Mucosa of descending colon (tissue), 3 donors: ENCODE measurements at regions not wholly inside any gene's neighbourhood (a gene's known extent, or its start where the extent isn't known, plus 50 kb on each side); places are given as distances from the start of the nearest gene placed in this dataset.

Experiments
- ATAC-seq: fragments of 200-7000 bp; cut with Tn5 transposase; one replicate; pipeline ENCODE4 v1.9.1; 2020; ENCODE audit warnings: mild to moderate bottlenecking, moderate library complexity
- DNase-seq, 3 donors: peaks; one replicate each; pipeline ENCODE4 v3.0.0-alpha.2; 2020
- H3K36me3 ChIP-seq: fragments of 200-600 bp; one replicate; pipeline ENCODE4 v1.8.0; 2021; ENCODE audit warnings: low read depth, mild to moderate bottlenecking
- H3K4me1 ChIP-seq: fragments of 200-600 bp; one replicate; pipeline ENCODE4 v1.8.0; 2021; ENCODE audit warnings: low read depth, mild to moderate bottlenecking
- H3K4me3 ChIP-seq: fragments of 200-600 bp; one replicate; pipeline ENCODE4 v1.8.0; 2021; ENCODE audit warnings: mild to moderate bottlenecking
- H3K9me3 ChIP-seq: fragments of 200-600 bp; one replicate; pipeline ENCODE4 v1.8.0; 2021; ENCODE audit warnings: mild to moderate bottlenecking
- intact Hi-C, 2 donors: fragments of 100-400 bp; cut with DNase I in 1 of 2; cut with micrococcal nuclease in 1 of 2; formaldehyde crosslinking; loops; one replicate each; pipeline versions ENCODE4 v1.11.0 to v1.11.1; 2022; cut with DNase I, micrococcal nuclease
- TF ChIP-seq, protein P1 (sequence below): fragments of 200-600 bp; IDR thresholded peaks from one replicate; pipeline ENCODE4 v1.8.0; 2022; ENCODE audit warnings: antibody characterized with exemption, mild to moderate bottlenecking
- donor health status: DM: no; HTN: no; CAD: no; lungs with moderate emphysema.
- donor health status: DM: no; HTN: no; CAD: no.
- donor health status: DM: no; HTN: yes; CAD: no.

DNA sequence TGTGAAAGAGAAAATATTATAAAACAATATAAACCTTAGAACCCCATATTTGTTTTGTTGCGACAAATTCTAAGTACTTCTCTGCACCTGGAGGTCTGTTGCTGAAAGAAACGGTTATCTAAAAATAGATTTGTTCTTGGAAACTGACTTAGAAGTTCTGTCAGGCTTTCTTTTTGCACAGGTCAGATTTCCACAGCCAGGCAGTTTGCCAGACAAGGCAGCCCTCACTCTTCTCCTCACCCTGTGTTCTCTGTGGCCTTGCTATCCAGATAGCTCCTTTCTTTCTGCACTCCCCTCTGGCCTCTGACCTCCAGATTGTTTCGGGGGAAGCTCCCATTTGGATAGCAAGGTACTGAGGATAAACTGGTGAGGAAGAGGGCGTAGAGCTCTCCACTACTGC is 413.3 kb upstream of the ONECUT1 start:
- ATAC-seq, result no peak
- H3K36me3 ChIP-seq, result no peaks in the 10 kb centered on the region
- no peak for DNase-seq

GRCh38 chr15:53202876-53203275 is 412.7 kb upstream of the ONECUT1 start:
- H3K4me3 ChIP-seq, result no peak overlapping the region
- intact Hi-C loops, result no loop called here
- no peaks in the 10 kb centered on the region for H3K4me1 ChIP-seq
- no peaks in the 10 kb centered on the region for H3K9me3 ChIP-seq
- DNase-seq (no peak), ATAC-seq (no peak)
- TF ChIP-seq, protein P1, sequence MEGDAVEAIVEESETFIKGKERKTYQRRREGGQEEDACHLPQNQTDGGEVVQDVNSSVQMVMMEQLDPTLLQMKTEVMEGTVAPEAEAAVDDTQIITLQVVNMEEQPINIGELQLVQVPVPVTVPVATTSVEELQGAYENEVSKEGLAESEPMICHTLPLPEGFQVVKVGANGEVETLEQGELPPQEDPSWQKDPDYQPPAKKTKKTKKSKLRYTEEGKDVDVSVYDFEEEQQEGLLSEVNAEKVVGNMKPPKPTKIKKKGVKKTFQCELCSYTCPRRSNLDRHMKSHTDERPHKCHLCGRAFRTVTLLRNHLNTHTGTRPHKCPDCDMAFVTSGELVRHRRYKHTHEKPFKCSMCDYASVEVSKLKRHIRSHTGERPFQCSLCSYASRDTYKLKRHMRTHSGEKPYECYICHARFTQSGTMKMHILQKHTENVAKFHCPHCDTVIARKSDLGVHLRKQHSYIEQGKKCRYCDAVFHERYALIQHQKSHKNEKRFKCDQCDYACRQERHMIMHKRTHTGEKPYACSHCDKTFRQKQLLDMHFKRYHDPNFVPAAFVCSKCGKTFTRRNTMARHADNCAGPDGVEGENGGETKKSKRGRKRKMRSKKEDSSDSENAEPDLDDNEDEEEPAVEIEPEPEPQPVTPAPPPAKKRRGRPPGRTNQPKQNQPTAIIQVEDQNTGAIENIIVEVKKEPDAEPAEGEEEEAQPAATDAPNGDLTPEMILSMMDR, result no peak
- no peaks in the 10 kb centered on the region for H3K36me3 ChIP-seq

More for the DNA sequence above, 413.3 kb upstream of the ONECUT1 start:
- H3K9me3 ChIP-seq, result no peaks in the 10 kb centered on the region
- TF ChIP-seq, protein P1, result no peak
- no peak overlapping the region for H3K4me3 ChIP-seq
- no peaks in the 10 kb centered on the region for H3K4me1 ChIP-seq
- intact Hi-C loops, result no loop called here

- Histone ChIP-seq H3K36me3 (no peaks in the 10 kb centered on the region), H3K9me3 (no peaks in the 10 kb centered on the region), H3K4me1 (no peaks in the 10 kb centered on the region), H3K4me3 (no peak overlapping the region)
- ATAC-seq (peak; percentile 89), DNase-seq (peak; percentile 52 to 70 (median 68))
- intact Hi-C loops, result loop anchor here in 1 of 2 donors (5.0 kb wide), 1 partner anchor 415 kb away; no protein-coding TSS in a partner anchor
- TF ChIP-seq, protein P1, result peak; percentile 76
Measured at GRCh38 chr15:53197426-53197839, 407.3 kb upstream of the ONECUT1 start.

GRCh38 chr15:53196788-53197187 is 406.7 kb upstream of the ONECUT1 start:
- Histone ChIP-seq H3K36me3 (no peaks in the 10 kb centered on the region), H3K4me1 (no peaks in the 10 kb centered on the region), H3K4me3 (no peak overlapping the region), H3K9me3 (no peaks in the 10 kb centered on the region)
- intact Hi-C loops, result loop anchor here in 1 of 2 donors (5.0 kb wide), 1 partner anchor 414 kb away; no protein-coding TSS in a partner anchor
- DNase-seq (no peak), ATAC-seq (no peak)
- TF ChIP-seq, protein P1, result no peak

GRCh38 chr15:53196242-53196641 is 406.1 kb upstream of the ONECUT1 start:
- Histone ChIP-seq H3K9me3 (no peaks in the 10 kb centered on the region), H3K4me3 (no peak overlapping the region), H3K36me3 (no peaks in the 10 kb centered on the region), H3K4me1 (no peaks in the 10 kb centered on the region)
- DNase-seq, result no peak
- no peak for ATAC-seq
- TF ChIP-seq, protein P1, result no peak
- intact Hi-C loops, result loop anchor here in 1 of 2 donors (5.0 kb wide), 1 partner anchor 414 kb away; no protein-coding TSS in a partner anchor

- intact Hi-C loops, result no loop called here
- Histone ChIP-seq H3K9me3 (no peaks in the 10 kb centered on the region), H3K4me3 (no peak overlapping the region), H3K4me1 (no peaks in the 10 kb centered on the region), H3K36me3 (no peaks in the 10 kb centered on the region)
- no peak for ATAC-seq
- DNase-seq, result peak in 1 of 3 donors; percentile 12
- TF ChIP-seq, protein P1, result no peak
Measured at GRCh38 chr15:53193149-53193548, 403.0 kb upstream of the ONECUT1 start.
